Stimulated activated CD4-positive, alpha-beta T cell treated with anti-CD3 and anti-CD28 coated beads, Interleukin-15, amount 100 ng/mL, for 24 hours (primary cell): ENCODE measurements at regions not wholly inside any gene's neighbourhood (a gene's known extent, or its start where the extent isn't known, plus 50 kb on each side); places are given as distances from the start of the nearest gene placed in this dataset.
"Not testable (repeated sequence)": the region's sequence is repeated elsewhere in the genome, so short reads cannot be mapped to it uniquely, and the experiment has no call there.

Experiments used
- DNase-seq: peaks from one replicate; pipeline ENCODE4 v3.0.0-alpha.2; 2020

DNA sequence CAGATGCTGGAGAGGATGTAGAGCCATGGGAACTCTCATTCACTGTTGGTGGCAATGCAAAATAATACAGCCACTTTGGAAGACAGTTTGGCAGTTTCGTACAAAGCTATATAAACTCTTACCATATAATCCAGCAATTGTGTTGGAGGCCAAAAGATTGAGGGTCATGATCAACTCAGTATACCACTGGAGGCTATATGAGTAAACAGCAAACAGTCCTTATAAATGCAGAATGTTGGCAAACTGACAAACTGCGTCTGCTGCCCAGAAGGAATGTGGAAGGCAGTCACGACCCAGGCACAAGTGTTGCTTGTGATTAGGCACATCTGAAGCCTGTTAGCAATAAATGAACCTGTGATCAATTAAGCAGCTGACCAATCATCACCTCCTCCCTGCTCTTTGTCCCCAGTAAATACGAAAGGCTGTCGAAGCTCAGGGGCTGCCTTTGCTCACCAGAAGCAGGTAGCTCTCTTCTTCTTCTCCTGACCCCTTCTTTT lies 98.1 kb upstream of the SPOPL start:
- DNase-seq = no peak

DNA sequence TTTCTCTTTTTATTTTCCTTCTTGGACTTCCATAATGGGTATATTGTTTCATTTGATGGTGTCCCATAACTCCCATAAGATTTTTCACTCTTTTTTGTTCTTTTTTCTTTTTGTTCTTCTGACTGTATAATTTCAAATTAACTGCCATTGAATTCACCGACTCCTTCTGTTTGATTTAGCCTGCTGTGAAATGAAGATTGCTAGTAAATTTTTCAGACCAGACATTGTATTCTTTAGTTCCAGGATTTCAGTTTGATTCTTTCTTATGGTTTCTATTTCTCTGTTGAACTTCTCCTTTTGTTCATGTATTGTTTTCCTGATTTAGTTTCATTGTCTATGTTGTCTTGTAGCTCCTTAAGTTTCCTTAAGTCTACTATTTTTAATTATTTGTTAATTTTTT lies 87.6 kb upstream of the SPOPL start:
- no peak for DNase-seq

DNA sequence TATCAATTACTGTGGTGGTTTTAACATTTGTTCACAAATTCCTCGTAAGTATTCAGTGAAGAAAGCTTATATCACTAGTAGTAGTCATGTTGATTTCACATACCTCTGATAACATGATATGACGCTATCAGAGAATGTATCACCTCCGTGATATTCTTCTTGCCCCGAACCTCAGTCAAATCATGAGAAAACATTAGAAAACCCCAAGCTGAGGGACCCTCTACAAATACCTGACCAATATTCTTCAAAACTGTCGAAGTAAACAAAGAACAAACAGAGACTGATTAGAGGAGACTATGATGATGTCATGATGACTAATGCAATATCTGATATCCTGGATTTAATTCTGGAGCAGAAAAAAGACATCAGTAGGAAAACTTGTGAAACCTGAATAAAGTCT lies 85.6 kb upstream of the SPOPL start:
- no peak for DNase-seq

DNA sequence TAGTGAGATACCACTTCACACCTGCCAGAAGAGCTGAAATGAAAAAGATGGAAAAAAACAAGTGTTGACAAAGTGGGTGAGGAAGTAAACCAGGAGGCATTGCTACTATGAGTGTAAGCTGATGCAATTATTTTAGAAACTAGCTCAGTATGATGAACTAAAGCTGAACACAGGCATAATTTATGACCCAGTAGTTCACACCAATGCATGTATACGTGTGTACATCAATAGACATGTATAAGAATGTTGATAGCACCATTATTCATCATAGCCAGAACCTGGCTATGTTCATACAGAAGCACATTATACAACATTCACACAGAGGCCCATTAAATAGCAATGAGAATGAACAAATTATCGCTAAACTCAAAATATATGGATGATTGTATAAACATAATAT lies 83.1 kb upstream of the SPOPL start:
- DNase-seq = no peak

DNA sequence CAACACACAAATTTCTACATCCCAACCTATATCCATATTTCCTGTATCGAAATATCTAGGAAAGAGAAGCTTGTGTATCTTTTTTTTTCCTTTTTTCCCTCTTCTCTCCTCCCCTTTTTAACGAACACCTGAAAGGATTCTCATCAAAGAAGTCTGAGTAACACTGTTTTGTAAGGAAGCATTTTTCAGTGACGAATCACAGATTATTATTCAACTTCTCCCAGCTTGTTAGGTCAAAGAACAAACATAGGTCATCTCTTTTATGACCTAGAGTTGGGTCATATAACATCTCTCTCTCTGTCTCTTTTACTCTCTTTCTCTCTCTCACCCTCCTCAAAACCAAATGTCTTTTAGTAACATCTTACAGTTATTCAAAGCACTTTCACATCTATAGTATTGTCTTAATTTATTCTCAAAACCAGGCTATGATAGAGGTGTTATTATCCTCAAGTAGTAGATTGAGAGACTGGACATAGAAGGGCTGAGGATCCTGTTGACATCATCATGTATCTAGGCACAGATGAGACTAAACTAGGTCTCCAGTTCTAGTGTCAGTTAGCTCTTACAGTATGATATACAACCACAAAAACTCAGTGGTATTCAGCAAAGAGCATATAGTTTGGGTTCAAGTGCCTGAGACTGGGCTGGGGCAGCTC lies 80.1 kb upstream of the SPOPL start:
- no peak for DNase-seq

DNA sequence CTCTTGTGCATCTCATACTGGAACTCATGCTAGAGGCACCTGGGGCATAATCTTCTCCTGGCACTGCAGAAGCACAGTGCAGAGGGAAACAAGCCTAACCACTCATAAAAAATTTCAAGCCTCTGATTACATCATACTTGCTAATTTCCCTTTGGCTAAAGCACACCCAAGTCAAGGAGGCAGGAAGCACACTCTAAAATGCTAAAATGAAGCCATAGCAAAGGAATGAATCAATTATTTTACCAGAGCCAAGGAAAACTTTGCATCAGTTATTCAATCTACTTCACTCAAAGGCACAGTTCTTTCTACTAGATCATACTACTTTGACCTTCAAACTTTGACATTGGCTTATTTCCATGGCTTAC lies 79.6 kb upstream of the SPOPL start:
- no peak for DNase-seq

DNA sequence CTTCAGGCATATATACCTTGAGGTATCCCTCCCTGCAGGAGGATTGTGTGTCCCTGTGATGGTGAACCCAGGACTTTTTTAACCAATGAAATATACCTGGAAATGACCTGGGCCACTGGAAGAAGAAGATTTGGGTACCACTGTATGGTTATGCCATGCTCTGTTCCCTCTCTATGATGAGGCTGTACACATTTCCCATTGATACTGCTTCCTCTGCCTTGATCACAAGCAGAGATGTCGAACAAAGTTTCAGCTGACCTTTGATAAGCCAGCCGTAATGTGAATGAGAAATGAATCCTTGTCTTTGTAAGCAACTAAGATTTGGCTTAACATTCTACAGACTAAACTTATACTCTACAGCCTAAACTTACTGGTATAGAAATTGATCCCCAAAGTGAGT lies 78.4 kb upstream of the SPOPL start:
- DNase-seq = no peak

DNA sequence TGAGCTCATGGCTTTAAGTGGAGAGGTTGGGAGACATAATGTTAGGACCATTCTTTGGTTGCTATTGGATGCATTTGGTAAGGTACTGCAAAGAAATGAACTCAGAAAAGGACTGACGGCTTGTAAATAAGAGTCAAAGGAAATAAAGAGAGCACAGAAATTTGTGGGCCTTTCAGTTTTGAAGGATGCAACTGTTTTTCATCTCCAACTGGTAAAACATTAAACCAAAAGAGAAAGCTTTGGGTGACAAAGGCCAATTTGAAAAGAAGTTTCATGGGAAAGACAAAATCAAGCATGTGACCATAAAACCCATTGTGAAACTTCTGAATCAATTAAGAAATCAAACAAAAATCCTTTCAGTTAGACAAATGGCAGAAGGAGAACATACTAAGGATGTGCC lies 77.8 kb upstream of the SPOPL start:
- DNase-seq = no peak

DNA sequence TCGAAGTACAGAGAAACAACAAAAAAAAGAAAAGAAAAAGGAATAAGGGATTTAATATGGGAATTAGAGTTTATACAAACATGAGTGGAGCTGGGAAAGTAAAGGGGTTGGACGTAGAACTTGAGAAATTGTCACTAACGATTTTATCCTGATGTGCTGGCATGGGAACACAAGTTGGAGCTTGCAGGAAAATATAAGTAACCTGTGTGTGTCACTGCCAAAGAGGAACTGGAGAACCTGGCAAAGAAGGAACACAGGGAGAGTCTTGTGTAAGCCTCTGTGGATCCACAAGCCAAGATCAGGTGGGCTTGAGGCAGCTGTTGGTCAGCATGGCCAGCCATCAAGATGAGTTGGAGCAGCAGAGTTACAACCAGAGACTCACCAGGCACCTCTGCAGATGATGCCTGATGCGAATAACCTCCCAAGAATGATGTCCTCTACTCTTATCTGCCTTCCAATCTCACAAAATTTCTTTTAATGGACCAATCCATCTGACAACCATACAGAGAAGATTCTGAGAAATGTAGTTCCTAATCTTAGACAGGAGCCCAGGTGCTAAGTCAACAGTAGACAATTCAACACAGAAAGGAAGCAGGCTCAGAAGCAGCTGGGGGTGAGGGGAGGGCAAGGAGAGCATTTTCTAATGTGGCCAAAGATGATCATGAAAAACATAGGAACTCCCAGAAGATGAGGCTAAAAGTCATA lies 77.0 kb upstream of the SPOPL start:
- DNase-seq = no peak

DNA sequence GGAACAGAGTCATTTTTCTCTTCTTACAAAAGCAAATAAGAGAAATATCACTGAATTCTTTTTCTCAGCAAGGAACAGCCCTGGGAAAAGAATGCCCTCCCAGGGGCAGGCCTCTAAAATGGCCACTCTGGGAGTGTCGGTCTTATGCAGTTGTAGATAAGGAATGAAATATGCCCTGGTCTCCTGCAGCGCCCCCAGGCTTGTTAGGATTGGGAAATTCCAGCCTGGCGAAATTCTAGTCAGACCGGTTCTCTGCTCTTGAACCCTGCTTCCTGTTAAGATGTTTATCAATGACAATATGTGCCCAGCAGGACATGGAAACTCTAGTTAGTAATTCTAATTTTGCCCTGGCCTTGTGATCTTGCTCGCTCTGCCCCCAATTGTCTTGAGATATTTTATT lies 75.5 kb upstream of the SPOPL start:
- DNase-seq = not testable (repeated sequence)

DNA sequence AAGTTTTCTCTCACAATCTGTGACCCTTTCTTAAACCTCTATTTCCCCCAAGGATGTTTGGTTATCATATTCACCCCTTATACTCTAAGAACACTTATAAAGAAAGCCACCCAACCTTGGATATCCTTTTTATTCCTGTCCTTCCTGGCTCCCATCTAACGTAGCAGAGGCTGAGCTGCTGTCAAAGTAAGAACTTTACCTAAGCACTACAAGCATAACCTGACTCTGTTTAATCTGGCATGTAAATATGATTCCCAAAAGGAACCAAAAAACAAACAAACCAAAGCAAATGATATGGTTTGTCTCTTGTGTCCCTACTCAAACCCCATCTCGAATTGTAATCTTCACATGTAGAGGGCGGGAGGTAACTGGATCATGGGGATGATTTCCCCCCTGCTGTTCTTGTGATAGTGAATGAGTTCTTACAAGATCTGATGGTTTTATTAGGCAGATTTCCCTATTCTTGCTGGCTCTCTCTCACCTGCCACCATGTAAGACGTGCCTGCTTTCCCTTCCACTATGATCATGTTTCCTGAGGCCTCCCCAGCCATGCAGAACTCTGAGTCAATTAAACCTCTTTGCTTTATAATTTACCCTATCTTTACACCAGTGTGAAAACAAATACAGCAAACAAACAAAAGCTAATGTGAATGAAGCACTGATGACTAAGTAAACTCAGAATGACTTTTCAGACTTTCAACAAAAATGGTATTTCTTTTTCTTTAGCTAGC lies 72.7 kb upstream of the SPOPL start:
- DNase-seq = no peak

DNA sequence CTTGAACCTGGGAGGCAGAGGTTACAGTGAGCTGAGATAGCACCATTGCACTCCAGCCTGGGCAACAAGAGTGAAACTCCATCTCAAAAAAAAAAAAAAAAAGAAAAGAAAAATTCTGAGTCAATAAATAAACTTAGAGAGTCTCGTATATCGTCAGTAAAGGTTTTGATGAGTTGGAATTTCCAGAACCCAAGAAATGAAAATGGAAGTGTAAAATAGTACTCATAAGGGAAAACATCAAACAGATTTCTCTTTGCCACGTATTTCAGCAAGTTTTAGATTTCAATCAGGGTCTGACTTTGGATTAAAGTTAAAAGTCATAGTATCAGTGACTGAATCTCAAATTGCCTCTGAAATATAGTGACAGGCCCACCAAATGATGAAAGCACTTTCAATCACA lies 71.4 kb upstream of the SPOPL start:
- no peak for DNase-seq

DNA sequence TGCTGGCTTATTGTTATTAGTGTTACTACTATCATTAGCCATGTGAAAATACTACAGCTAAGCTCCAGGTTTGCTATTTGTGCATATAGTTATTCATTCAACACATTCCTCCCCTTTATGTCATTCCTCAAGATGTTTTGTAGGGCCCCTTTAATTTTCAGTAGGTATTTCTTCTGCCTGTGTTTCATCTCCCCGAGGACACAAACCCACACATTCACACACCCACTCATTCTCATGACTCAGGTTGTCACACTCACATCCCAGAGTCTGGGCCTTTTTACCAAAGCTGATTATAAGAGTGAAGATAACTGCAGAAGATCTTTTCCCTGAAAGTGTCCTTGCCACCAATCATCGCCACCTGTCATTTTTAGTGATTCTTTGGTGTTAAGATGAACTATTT lies 68.6 kb upstream of the SPOPL start:
- peak; percentile 5 for DNase-seq

DNA sequence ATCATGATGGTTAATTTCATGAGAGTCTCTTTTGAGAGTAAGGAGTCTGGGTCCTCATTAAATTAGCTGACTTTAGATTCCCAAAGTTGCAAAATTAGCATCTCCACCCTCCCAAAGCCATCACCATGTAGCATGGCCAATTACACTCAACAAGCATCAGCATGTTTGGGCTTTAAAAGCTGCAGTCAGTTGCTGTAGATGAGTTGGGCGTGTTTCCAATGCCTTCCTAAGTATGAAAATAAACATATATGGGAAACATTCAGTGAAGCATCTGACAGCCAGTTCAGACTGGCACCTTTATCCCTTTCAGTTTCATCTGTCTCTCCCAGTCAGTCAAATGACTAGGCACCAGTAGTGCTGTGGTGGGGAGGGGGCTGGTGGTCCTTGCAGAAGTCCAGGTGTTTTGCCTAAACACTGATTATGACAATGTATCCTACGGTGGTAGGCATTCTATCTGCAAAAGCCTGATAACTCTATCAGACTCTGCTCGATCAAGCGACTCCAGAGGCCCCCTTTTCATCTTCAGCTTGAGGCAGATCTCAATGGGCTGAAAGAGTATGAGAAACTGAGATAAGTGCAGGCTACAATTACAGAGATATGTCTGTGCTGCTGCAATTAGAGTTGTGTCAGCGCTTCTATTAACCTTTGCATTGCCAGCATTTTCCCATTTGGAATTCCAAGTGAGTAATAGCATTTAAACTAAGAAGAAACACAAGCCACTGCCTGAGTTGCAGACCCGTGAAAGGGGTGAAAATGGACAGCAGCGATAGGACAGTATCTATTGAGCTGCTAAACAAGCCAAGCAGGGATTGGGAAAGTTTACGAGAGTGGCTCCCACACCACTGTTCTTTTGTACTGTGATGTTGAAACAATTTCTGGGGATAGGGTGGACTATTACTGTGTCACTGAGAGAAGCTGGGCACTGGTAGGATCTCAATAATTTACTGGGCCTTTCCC lies 67.3 kb upstream of the SPOPL start:
- DNase-seq = no peak

DNA sequence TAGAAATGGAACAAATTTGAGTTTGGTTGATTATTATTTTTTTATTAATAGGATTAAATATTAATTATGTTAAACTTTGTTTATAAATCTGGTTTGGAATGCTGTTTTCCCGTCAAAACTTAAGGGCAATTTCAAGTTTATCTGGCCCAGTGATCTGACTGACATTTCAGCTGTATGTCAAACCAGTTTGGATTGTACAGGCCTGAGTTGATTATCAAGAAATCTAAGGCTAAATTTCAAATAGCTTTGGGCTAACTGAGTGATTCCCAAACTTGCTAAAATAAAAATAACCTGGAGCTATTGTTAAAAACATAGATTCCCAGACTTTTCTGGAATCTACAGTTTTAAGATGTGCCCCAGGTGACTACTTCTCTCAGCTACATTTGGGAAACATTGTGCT lies 65.9 kb upstream of the SPOPL start:
- no peak for DNase-seq

DNA sequence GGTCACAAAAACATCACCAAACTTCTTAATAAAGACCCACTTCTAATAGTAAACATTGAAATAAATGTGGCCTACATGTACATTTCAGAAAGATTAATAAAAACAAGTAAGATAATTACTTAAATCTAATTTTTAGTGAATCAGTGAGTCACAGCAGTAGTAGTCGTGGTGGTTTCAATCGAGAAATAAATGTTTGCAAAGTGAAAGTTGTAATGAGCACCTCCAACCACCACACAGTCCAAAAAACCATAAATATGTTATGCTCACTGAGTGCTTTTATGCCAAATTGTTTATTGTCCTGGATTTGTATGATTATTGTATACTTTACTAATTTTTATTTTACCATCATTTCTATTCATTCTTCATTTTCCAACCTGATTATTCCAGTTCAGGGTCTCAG lies 61.8 kb upstream of the SPOPL start:
- DNase-seq = no peak

DNA sequence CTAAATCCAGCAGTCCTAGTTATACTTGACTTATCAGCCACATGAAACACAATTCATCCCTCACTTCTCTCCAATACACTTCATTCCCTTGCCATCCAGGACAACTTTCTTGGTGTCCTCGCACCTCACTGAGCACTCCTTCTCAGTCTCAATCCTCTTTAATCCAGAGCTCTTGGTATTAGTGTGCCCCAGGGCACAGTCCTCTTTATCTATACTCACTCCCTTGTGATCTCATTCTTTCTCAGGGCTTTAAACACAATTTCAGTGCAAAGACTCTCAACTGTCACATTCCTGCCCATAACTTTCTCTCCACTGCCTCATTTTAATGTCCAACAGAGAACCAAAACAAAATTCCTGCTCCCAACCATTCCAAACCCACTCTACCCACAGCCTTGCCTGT lies 60.8 kb upstream of the SPOPL start:
- no peak for DNase-seq

DNA sequence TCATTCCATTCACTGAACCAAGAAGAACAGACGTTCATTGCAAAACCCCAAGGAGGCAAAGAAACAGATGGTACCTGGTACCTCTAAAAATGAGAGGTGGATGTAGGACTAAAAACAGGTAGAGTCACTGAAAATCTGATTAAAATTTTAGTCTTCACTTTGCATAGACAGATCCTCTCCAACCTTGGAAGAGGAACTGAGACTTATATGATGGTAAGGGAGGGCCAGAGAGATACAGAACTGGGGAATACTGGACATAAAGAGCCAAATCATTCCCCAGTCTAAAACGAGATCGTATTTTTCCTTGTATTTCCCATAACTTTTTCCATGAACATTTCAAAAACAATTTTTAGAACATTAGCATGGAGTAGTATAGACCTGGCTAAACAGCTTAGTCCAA lies 59.7 kb upstream of the SPOPL start:
- no peak for DNase-seq

DNA sequence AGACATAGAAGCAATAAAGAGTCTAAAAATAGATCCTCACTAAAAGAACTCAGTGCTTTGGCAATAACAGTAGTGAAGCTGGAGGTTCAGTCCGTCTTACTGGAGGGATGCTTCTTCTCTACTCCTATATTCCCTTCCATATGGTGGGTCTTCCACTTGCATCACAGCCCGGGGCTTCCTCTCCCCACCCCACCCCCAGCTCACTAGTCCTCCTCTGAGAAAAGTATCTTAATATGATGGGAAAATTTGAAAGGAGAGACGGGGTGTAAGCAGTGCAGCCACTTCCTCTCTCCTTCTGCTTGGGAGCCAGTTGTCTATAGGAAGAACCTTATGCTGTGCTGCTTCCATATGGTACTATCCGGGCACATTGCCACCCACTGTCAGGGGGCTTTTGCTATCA lies 57.2 kb upstream of the SPOPL start:
- no peak for DNase-seq

DNA sequence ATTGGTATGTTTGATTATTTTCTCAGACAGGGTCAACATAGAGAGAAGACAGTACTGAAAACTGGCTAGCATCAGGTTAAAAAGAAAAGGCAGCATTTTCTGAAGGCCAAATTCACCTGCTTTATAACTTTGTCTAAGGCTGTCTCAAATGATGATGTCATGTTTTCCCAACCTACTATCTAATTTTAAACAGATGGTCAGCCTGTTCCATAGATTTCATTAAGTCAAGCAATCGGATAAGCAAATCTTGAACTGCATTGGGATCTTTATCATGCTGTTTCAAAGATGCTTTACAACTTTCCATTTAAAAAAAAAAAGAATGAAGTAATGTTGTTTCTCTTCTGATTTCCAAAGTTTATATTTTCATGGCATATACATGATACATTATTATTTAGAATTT lies 56.3 kb upstream of the SPOPL start:
- no peak for DNase-seq

DNA sequence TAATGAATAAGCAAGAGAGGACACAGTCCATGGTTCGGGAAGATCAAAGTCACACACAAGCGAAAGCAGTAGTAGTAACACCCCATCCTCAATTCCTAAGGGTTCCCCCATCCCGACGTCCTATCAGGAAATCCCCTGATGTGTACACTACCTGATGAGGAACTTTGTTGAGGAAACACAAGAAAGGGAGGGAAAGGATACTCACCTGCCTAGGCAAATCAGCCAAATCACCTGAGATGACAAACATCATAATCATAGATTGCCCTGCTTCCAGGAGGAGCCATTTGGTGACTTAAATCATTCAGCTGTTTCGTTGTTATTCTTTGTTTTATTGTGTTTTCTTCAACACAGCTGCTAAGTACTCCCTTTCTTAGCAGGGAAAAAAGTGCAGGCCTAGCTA lies 55.5 kb upstream of the SPOPL start:
- DNase-seq = no peak

DNA sequence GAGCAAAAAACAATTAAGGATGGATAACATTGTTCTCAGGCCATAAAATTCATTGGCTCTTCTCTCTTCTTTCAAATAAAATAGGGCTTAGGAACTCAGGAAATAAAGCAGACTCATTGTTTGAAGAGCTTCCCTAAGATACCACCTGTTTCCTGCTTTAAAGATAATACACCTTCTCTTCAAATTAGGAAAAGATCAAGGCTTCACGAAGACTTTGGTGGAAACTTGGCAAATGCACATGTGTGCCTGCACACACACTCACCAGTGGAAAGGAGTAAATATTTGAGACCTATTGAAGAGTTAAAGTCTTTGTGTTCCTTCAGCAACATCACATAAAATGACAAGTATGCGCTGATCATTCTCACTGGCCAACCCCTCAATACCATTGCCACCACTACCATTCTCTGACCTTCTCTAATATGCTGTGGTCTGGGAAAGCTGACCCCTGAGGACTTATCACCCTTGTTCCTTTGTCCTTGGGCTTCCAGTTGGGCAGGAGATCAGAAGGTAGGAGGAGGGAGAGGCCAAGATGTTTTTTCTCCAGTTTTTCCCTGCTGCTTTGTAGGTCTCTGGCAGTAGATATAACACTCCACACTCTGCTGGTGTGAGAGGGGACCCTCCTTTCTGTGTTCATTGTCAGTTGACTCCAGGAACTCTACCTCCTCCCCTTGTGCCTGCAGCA lies 53.5 kb upstream of the SPOPL start:
- no peak for DNase-seq
